SK-N-SH (cell line): ENCODE measurements at regions not wholly inside any gene's neighbourhood (a gene's known extent, or its start where the extent isn't known, plus 50 kb on each side); places are given as distances from the start of the nearest gene placed in this dataset.

ENCODE experiments used
- CTCF ChIP-seq: fragments of 200-600 bp; sonication (generic); IDR thresholded peaks from 2 replicates; pipeline ENCODE4 v1.6.1; 2017; ENCODE audit warnings: antibody characterized with exemption, mild to moderate bottlenecking, moderate library complexity
- EP300 ChIP-seq, 2 experiments: IDR thresholded peaks; 2 replicates each; pipeline versions ENCODE4 v1.4.0 to v1.6.1; 2012; ENCODE audit warnings: borderline replicate concordance in 1 of 2, low read depth in 1 of 2, low read length in 1 of 2
- FOSL2 ChIP-seq: IDR thresholded peaks from 2 replicates; pipeline ENCODE4 v1.4.0; 2012; ENCODE audit warnings: low read depth, mild to moderate bottlenecking, moderate library complexity, borderline replicate concordance
- FOXJ3 ChIP-seq: sonication (generic); formaldehyde crosslinking; IDR thresholded peaks from 2 replicates; pipeline ENCODE4 v1.5.1; 2020; ENCODE audit warnings: mild to moderate bottlenecking, missing genetic modification reagents
- NRF1 ChIP-seq: IDR thresholded peaks from 2 replicates; pipeline ENCODE4 v1.6.1; 2012; ENCODE audit warnings: low read depth, mild to moderate bottlenecking, low read length
- POLR2AphosphoS5 ChIP-seq: IDR thresholded peaks from 2 replicates; pipeline ENCODE4 v1.6.1; 2012; ENCODE audit warnings: low read depth, low read length
- RXRA ChIP-seq: IDR thresholded peaks from 2 replicates; pipeline ENCODE4 v1.4.0; 2012; ENCODE audit warnings: low read depth, mild to moderate bottlenecking, borderline replicate concordance

DNA sequence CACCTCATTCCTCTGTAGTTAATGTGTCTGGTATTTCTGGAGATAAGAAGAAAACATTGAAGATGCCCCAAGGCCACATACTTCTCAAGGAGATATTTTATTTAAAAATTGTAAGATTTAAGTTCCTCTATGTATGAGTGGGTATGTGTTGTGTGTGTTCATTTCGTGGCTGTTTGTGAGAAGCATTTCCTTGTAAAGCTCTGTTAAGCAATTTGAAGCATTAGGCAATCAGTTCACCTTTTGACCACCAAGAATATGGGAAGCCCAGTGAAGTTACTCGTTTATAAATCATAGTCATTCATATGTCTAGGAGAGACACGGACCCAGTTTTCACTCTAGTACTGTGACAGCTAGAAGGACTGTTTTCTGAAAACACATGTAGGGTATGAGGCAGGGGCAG, 717.6 kb upstream of the MAP3K7 start:
- TF ChIP-seq CTCF (no peak), POLR2AphosphoS5 (no peak), RXRA (no peak), NRF1 (no peak), FOXJ3 (no peak), FOSL2 (no peak), EP300 (IDR thresholded peaks at IDR 0.05; ENCODE audit: borderline replicate concordance in 1 of 2, low read depth in 1 of 2, low read length in 1 of 2) (no peak)
